HepG2 (cell line): ENCODE measurements at regions not wholly inside any gene's neighbourhood (a gene's known extent, or its start where the extent isn't known, plus 50 kb on each side); places are given as distances from the start of the nearest gene placed in this dataset.

Source experiments
- ATAC-seq: fragments of 200-7000 bp; cut with Tn5 transposase; 3 replicates; pipeline ENCODE4 v1.9.1; 2020; ENCODE audit warnings: mild to moderate bottlenecking, moderate library complexity
- BruUV-seq: library from RNA; stranded (reverse); fragments of 400-500 nt; replicated peaks from 2 replicates; lab custom pipeline; 2021; lab: Mats Ljungman, UMichigan
- CTCF ChIA-PET: fragments of 300-600 bp; formaldehyde crosslinking; extraction: SDS; loops from one replicate; lab custom pipeline; 2021; ENCODE audit warnings: low total read pairs, inconsistent platforms, low intra/inter-chr PET ratio; lab: Yijun Ruan, JAX
- POLR2A ChIA-PET: fragments of 350-600 bp; sonication (Branson Sonifier 250); formaldehyde crosslinking; loops from one replicate; lab custom pipeline; 2020; ENCODE audit warnings: antibody characterized with exemption, inconsistent platforms; lab: Yijun Ruan, JAX
- DNase-seq: peaks from one replicate; pipeline ENCODE4 v3.0.0-alpha.2; 2015; ENCODE audit warnings: low spot score
- FAIRE-seq: peaks from 3 replicates; lab custom pipeline; 2011; peaks lifted over from hg19 to GRCh38; lab: Jason Lieb, UNC
- H2AFZ ChIP-seq: one replicate; pipeline ENCODE4 v1.6.1; 2011; ENCODE audit warnings: low read length, inconsistent platforms
- H3K27ac ChIP-seq: fragments of 300-600 bp; 3 replicates; pipeline ENCODE4 v1.8.0; 2011; ENCODE audit warnings: mixed run types, mild to moderate bottlenecking, mixed read lengths, low read length, inconsistent platforms; ENCODE audit not compliant: insufficient read depth; ENCODE audit errors: extremely low read length
- H3K27me3 ChIP-seq, 2 experiments: fragments of 200-600 bp in 1 of 2; 2 replicates in 1 of 2; 3 replicates in 1 of 2; pipeline versions ENCODE4 v1.6.0 to v1.8.0; 2011; ENCODE audit warnings: low read length in 2 of 2, mild to moderate bottlenecking in 2 of 2, moderate library complexity in 2 of 2, inconsistent platforms in 1 of 2; ENCODE audit not compliant: insufficient read depth in 2 of 2, control insufficient read depth in 1 of 2
- H3K36me3 ChIP-seq, 2 experiments: fragments of 200-600 bp in 1 of 2; replicated peaks in 1 of 2; 2 replicates in 1 of 2; 3 replicates in 1 of 2; pipeline versions ENCODE4 v1.5.1 to v1.8.0; 2011; ENCODE audit warnings: low read length in 2 of 2, inconsistent platforms in 1 of 2; ENCODE audit not compliant: insufficient read depth in 2 of 2, control insufficient read depth in 1 of 2
- H3K4me1 ChIP-seq: 2 replicates; pipeline ENCODE4 v1.5.1; 2012; ENCODE audit warnings: low read length, inconsistent platforms; ENCODE audit not compliant: insufficient read depth
- H3K4me2 ChIP-seq: 2 replicates; pipeline ENCODE4 v1.6.0; 2011; ENCODE audit warnings: low read depth, low read length, inconsistent platforms
- H3K4me3 ChIP-seq, 3 experiments: fragments of 200-600 bp in 1 of 3; sonication (generic), shearing (Covaris generic) in 1 of 3; replicated peaks in 1 of 3; 2 replicates each; pipeline ENCODE4 v1.5.1; 2011 to 2016; ENCODE audit warnings: low read length in 3 of 3, inconsistent platforms in 2 of 3, low read depth in 2 of 3, mild to moderate bottlenecking in 2 of 3, control low read depth in 1 of 3, mixed read lengths in 1 of 3; ENCODE audit not compliant: insufficient read depth in 1 of 3
- H3K79me2 ChIP-seq: one replicate; pipeline ENCODE4 v1.6.1; 2011; ENCODE audit warnings: low read length, inconsistent platforms; ENCODE audit not compliant: insufficient read depth
- H3K9ac ChIP-seq: 2 replicates; pipeline ENCODE4 v1.6.0; 2011; ENCODE audit warnings: mild to moderate bottlenecking, low read depth, low read length, inconsistent platforms; ENCODE audit not compliant: insufficient read depth
- H3K9me3 ChIP-seq: 2 replicates; pipeline ENCODE4 v1.5.1; 2012; ENCODE audit warnings: mild to moderate bottlenecking, low read length
- H4K20me1 ChIP-seq: 2 replicates; pipeline ENCODE4 v1.6.0; 2011; ENCODE audit warnings: inconsistent platforms, mild to moderate bottlenecking, low read length, moderate library complexity; ENCODE audit not compliant: insufficient read depth
- ARID4A ChIP-seq: sonication (generic); formaldehyde crosslinking; IDR thresholded peaks from 2 replicates; pipeline ENCODE4 v1.5.0; 2020; ENCODE audit warnings: mild to moderate bottlenecking, missing genetic modification reagents, borderline replicate concordance
- DDIT3 ChIP-seq: sonication (generic); formaldehyde crosslinking; IDR thresholded peaks from 2 replicates; pipeline ENCODE4 v1.4.0; 2020; ENCODE audit warnings: mild to moderate bottlenecking, missing genetic modification reagents
- GPN1 ChIP-seq: sonication (generic); formaldehyde crosslinking; IDR thresholded peaks from 2 replicates; pipeline ENCODE4 v1.5.1; 2020; ENCODE audit warnings: missing genetic modification reagents, borderline replicate concordance
- MAFF ChIP-seq: IDR thresholded peaks from 2 replicates; pipeline ENCODE4 v1.6.1; 2011; ENCODE audit warnings: low read depth, low read length, improper control_type of control experiment
- ZNF253 ChIP-seq: sonication (generic); formaldehyde crosslinking; IDR thresholded peaks from 2 replicates; pipeline ENCODE4 v1.8.0; 2022; ENCODE audit warnings: mild to moderate bottlenecking, missing genetic modification reagents, borderline replicate concordance
- ZNF770 ChIP-seq: sonication (generic); formaldehyde crosslinking; IDR thresholded peaks from 2 replicates; pipeline ENCODE4 v1.5.0; 2020; ENCODE audit warnings: mild to moderate bottlenecking, missing genetic modification reagents
- ZNF788 ChIP-seq: sonication (generic); formaldehyde crosslinking; IDR thresholded peaks from 2 replicates; pipeline ENCODE4 v1.5.0; 2020; ENCODE audit warnings: mild to moderate bottlenecking, missing genetic modification reagents, borderline replicate concordance
- WGBS: methylation state at CpG from one replicate; pipeline ENCODE4 v1.1.6; 2017; ENCODE audit warnings: low lambda C conversion rate; 5-methylcytosine and 5-hydroxymethylcytosine counted together
- in situ Hi-C: cut with HindIII; loops from 2 replicates; pipeline ENCODE4 v1.10.0; 2017; ENCODE audit warnings: low pct_unique_long_range_greater_than_20kb; ENCODE audit not compliant: extremely low pct_ligation_motif_present
- intact Hi-C: fragments of 100-400 bp; cut with micrococcal nuclease; formaldehyde crosslinking; loops from one replicate; pipeline ENCODE4 v1.10.0; 2022; ENCODE audit not compliant: unreplicated experiment
- TF ChIP-seq, protein P1 (sequence below): sonication (generic); formaldehyde crosslinking; IDR thresholded peaks from 2 replicates; pipeline ENCODE4 v1.5.1; 2020; ENCODE audit warnings: mild to moderate bottlenecking, missing genetic modification reagents, moderate library complexity

DNA sequence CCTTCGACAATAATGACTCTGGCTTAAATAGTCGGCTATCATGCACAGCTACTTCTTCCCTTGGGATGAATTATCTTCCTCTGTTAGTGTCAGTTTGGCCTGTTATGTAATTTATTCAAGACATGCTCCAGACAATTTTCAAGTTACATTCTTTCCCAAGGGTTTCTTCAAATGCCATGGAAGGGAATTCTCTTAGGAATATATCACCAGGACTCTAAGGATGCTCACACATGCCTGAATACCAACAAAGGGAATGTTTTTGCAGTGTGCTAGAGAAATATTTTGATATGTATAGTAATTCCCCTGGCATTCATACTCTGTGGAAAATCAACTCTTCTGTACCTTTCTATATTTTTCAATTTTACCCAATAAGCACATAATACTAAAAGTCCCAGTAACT lies 286.0 kb upstream of the KYNU start (continued):
- TF ChIP-seq DDIT3, result no peak

GRCh38 chr2:142588269-142588668 lies 289.2 kb upstream of the KYNU start:
- in situ Hi-C loops, result no loop called here
- no peaks in the 10 kb centered on the region for H3K27me3 ChIP-seq
- BruUV-seq, result no TSS peak
- H2AFZ ChIP-seq, result no peak overlapping the region
- no peak for DNase-seq
- no peaks in the 10 kb centered on the region for H3K36me3 ChIP-seq
- H3K4me2 ChIP-seq, result no peak overlapping the region
- no peak for FAIRE-seq
- TF ChIP-seq ZNF770 (CRISPR knock-in tag) (no peak), ARID4A (CRISPR knock-in tag) (no peak), ZNF788 (CRISPR knock-in tag) (no peak), ZNF253 (CRISPR knock-in tag) (no peak), MAFF (no peak), GPN1 (CRISPR knock-in tag) (no peak)
- TF ChIP-seq, protein P1, sequence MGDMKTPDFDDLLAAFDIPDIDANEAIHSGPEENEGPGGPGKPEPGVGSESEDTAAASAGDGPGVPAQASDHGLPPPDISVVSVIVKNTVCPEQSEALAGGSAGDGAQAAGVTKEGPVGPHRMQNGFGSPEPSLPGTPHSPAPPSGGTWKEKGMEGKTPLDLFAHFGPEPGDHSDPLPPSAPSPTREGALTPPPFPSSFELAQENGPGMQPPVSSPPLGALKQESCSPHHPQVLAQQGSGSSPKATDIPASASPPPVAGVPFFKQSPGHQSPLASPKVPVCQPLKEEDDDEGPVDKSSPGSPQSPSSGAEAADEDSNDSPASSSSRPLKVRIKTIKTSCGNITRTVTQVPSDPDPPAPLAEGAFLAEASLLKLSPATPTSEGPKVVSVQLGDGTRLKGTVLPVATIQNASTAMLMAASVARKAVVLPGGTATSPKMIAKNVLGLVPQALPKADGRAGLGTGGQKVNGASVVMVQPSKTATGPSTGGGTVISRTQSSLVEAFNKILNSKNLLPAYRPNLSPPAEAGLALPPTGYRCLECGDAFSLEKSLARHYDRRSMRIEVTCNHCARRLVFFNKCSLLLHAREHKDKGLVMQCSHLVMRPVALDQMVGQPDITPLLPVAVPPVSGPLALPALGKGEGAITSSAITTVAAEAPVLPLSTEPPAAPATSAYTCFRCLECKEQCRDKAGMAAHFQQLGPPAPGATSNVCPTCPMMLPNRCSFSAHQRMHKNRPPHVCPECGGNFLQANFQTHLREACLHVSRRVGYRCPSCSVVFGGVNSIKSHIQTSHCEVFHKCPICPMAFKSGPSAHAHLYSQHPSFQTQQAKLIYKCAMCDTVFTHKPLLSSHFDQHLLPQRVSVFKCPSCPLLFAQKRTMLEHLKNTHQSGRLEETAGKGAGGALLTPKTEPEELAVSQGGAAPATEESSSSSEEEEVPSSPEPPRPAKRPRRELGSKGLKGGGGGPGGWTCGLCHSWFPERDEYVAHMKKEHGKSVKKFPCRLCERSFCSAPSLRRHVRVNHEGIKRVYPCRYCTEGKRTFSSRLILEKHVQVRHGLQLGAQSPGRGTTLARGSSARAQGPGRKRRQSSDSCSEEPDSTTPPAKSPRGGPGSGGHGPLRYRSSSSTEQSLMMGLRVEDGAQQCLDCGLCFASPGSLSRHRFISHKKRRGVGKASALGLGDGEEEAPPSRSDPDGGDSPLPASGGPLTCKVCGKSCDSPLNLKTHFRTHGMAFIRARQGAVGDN (CRISPR knock-in tag), result no peak
- no peaks in the 10 kb centered on the region for H3K9me3 ChIP-seq
- 0% methylated on average over 1 of the region's 1 CpG for WGBS
- no peaks in the 10 kb centered on the region for H3K79me2 ChIP-seq
- no peak overlapping the region for H3K4me3 ChIP-seq
- ATAC-seq, result no peak
- CTCF ChIA-PET, result no interaction called here
- peaks cover 12% of the 10 kb centered on the region for H3K4me1 ChIP-seq
- no peak overlapping the region for H3K9ac ChIP-seq
- no peaks in the 10 kb centered on the region for H4K20me1 ChIP-seq
- POLR2A ChIA-PET, result no interaction called here
- intact Hi-C loops, result no loop called here
- H3K27ac ChIP-seq, result no peak overlapping the region
